Stomach smooth muscle (tissue), 2 donors: ENCODE measurements at regions not wholly inside any gene's neighbourhood (a gene's known extent, or its start where the extent isn't known, plus 50 kb on each side); places are given as distances from the start of the nearest gene placed in this dataset.
"Not testable (repeated sequence)": the region's sequence is repeated elsewhere in the genome, so short reads cannot be mapped to it uniquely, and the experiment has no call there.

Experiments
- H3K27ac ChIP-seq: one replicate; pipeline ENCODE4 v1.7.0; 2013; ENCODE audit warnings: mild to moderate bottlenecking, low read length, inconsistent platforms
- H3K27me3 ChIP-seq, 2 donors: one replicate each; pipeline ENCODE4 v1.7.0; 2013; ENCODE audit warnings: low read length in 2 of 2; ENCODE audit not compliant: insufficient read depth in 2 of 2, control insufficient read depth in 1 of 2
- H3K36me3 ChIP-seq, 2 donors: one replicate each; pipeline ENCODE4 v1.7.0; 2013; ENCODE audit warnings: low read length in 2 of 2; ENCODE audit not compliant: control insufficient read depth in 2 of 2, insufficient read depth in 2 of 2
- H3K4me1 ChIP-seq: one replicate; pipeline ENCODE4 v1.7.0; 2013; ENCODE audit warnings: low read length; ENCODE audit not compliant: control insufficient read depth, insufficient read depth
- H3K4me3 ChIP-seq, 2 donors: one replicate each; pipeline ENCODE4 v1.7.0; 2013; ENCODE audit warnings: low read length in 2 of 2
- H3K9ac ChIP-seq, 2 donors: one replicate each; pipeline ENCODE4 v1.7.0; 2013; ENCODE audit warnings: low read length in 2 of 2, mild to moderate bottlenecking in 1 of 2
- H3K9me3 ChIP-seq, 2 donors: one replicate each; pipeline ENCODE4 v1.7.0; 2013; ENCODE audit warnings: low read length in 2 of 2; ENCODE audit not compliant: control insufficient read depth in 2 of 2
- donor health status: healthy.
- donor health status: Pancreatic carcinoma.

DNA sequence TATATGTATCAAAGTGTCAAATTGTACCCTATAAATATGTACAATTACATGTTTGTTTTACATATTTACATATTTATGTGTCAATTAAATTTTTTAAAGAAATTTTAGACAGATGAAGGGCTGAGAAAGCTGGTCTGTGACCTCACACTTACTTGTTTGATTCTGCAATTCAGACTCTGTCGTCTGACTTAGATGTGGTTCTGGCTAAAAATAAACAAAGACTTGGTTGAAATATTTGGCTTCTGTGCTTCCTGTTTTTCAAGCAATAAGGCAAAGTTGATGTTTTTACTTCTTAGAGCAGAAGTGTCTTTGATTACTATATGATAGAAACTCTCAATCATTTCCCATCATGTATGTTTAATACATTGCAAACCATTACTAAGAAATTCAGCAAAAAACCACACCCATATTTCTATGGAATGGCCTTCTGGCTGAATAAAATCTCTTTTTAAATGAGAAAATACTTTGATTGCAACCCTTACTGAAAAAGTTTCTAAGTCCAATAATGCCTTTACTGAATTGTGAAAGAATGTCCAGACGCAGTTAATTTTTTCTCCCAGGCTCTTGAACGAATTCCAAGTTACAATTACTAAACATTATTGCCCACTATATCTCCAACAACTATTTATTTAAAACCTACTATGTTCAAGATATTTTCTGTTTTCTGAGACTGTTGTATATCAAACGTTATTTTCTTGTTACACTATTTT, 59.5 kb upstream of the PRKG1 start:
- H3K27me3 ChIP-seq, result no peaks in the 10 kb centered on the region
- no peaks in the 10 kb centered on the region for H3K36me3 ChIP-seq
- no peak overlapping the region for H3K9ac ChIP-seq
- no peaks in the 10 kb centered on the region for H3K4me1 ChIP-seq
- no peak overlapping the region for H3K27ac ChIP-seq
- no peak overlapping the region for H3K4me3 ChIP-seq
- H3K9me3 ChIP-seq, result no peaks in the 10 kb centered on the region

DNA sequence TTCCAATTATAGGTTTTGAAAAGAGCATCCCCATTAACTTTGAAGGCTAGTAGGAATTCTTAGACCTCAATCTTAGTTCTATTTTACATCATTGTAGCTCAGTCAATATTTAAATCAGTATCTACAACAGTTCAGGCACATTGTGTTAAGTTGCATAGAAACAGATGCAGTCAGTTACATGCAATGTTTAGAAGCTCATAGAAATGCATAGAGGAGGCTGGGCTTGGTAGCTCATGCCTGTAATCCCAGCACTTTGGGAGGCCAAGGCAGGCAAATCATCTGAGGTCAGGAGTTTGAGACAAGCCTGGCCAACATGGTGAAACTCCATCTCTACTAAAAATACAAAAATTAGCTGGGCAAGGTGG, 58.9 kb upstream of the PRKG1 start:
- H3K9ac ChIP-seq, H3K36me3 ChIP-seq, H3K9me3 ChIP-seq, H3K27me3 ChIP-seq, H3K4me3 ChIP-seq, H3K27ac ChIP-seq, H3K4me1 ChIP-seq: not testable (repeated sequence)

DNA sequence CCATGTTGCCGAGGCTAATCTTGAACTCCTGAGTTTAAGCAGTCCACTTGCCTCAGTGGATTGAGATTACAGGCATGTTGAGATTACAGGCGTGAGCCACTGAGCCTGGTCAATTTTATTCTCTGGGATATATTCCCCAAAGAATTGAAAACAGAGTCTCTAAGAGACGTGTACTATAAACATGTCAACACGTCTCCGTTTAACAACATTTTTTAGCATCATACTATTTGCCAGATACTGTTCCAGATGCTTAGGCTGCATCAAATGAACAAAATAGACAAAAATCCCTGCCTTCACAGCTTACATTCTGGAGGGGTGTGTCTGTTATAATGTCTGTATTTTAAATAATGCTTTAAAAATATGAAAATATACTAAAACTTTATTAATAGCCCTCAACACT, 54.1 kb upstream of the PRKG1 start:
- Histone ChIP-seq H3K4me1 (no peaks in the 10 kb centered on the region), H3K9me3 (no peaks in the 10 kb centered on the region), H3K27me3 (no peaks in the 10 kb centered on the region), H3K9ac (no peak overlapping the region), H3K36me3 (no peaks in the 10 kb centered on the region), H3K4me3 (no peak overlapping the region), H3K27ac (no peak overlapping the region)

- no peaks in the 10 kb centered on the region for H3K27me3 ChIP-seq
- H3K9me3 ChIP-seq, result no peaks in the 10 kb centered on the region
- no peak overlapping the region for H3K4me3 ChIP-seq
- no peak overlapping the region for H3K9ac ChIP-seq
- no peaks in the 10 kb centered on the region for H3K36me3 ChIP-seq
- H3K27ac ChIP-seq, result no peak overlapping the region
- no peaks in the 10 kb centered on the region for H3K4me1 ChIP-seq
Measured at GRCh38 chr10:51022933-51023585, 51.2 kb upstream of the PRKG1 start.

GRCh38 chr10:51023636-51024035, 50.7 kb upstream of the PRKG1 start:
- H3K27me3 ChIP-seq, result no peaks in the 10 kb centered on the region
- H3K27ac ChIP-seq, result no peak overlapping the region
- no peaks in the 10 kb centered on the region for H3K9me3 ChIP-seq
- no peaks in the 10 kb centered on the region for H3K4me1 ChIP-seq
- no peak overlapping the region for H3K4me3 ChIP-seq
- no peak overlapping the region for H3K9ac ChIP-seq
- H3K36me3 ChIP-seq, result no peaks in the 10 kb centered on the region
